HUES6 (cell line): ENCODE measurements at regions not wholly inside any gene's neighbourhood (a gene's known extent, or its start where the extent isn't known, plus 50 kb on each side); places are given as distances from the start of the nearest gene placed in this dataset.
A peak's percentile ranks its signal among the peaks of the same experiment; 100 is the strongest.
"Not testable (repeated sequence)": the region's sequence is repeated elsewhere in the genome, so short reads cannot be mapped to it uniquely, and the experiment has no call there.

Experiments
- H3K27ac ChIP-seq: 2 replicates; pipeline ENCODE4 v1.7.0; 2013; ENCODE audit warnings: low read depth, mild to moderate bottlenecking, low read length, inconsistent platforms
- H3K27me3 ChIP-seq: 2 replicates; pipeline ENCODE4 v1.6.1; 2013; ENCODE audit warnings: low read length; ENCODE audit not compliant: control insufficient read depth, insufficient read depth
- H3K36me3 ChIP-seq: 2 replicates; pipeline ENCODE4 v1.6.1; 2013; ENCODE audit warnings: low read length; ENCODE audit not compliant: control insufficient read depth, insufficient read depth
- H3K4me1 ChIP-seq: 2 replicates; pipeline ENCODE4 v1.6.1; 2013; ENCODE audit warnings: low read length; ENCODE audit not compliant: control insufficient read depth, insufficient read depth
- H3K4me3 ChIP-seq: 2 replicates; pipeline ENCODE4 v1.5.1; 2013; ENCODE audit warnings: low read depth, low read length
- H3K9ac ChIP-seq: one replicate; pipeline ENCODE4 v1.6.1; 2013; ENCODE audit warnings: mild to moderate bottlenecking, low read length
- H3K9me3 ChIP-seq: 2 replicates; pipeline ENCODE4 v1.6.1; 2013; ENCODE audit warnings: low read depth, low read length; ENCODE audit not compliant: control insufficient read depth, insufficient read depth

DNA sequence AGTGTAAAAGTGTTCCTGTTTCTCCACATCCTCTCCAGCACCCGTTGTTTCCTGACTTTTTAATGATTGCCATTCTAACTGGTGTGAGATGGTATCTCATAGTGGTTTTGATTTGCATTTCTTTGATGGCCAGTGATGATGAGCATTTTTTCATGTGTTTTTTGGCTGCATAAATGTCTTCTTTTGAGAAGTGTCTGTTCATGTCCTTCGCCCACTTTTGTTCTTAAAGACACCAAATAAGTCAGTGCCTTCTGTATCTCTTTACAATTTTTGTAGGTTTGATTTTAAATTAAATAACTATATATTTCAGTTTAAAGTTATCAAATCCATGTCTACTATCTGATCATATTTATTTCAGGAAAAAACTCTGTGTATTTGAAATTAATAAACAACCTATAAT lies 202.4 kb upstream of the ZNF322 start:
- not testable (repeated sequence) for H3K36me3 ChIP-seq, H3K9me3 ChIP-seq, H3K4me1 ChIP-seq, H3K9ac ChIP-seq, H3K4me3 ChIP-seq, H3K27ac ChIP-seq, H3K27me3 ChIP-seq

DNA sequence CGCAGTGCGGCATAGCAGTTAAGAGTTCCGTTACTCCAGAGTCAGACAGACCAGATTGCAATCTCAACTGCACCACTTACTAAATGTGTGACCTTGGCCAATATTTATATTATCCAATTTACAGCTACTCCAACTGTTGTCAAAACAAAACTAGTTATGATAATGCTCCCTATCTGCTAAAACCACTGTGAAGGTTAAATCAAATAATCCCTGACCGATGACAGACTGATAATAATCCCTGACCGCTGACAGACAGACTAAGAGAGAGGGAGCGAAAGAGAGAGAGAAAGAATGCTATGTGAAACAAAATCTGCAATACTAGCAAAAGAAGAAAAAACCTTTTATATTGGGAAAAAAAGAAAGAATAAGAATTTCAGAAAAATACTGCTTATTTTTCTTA lies 204.1 kb upstream of the ZNF322 start:
- H3K4me1 ChIP-seq, H3K9me3 ChIP-seq, H3K9ac ChIP-seq, H3K27ac ChIP-seq, H3K4me3 ChIP-seq, H3K27me3 ChIP-seq, H3K36me3 ChIP-seq: not testable (repeated sequence)

DNA sequence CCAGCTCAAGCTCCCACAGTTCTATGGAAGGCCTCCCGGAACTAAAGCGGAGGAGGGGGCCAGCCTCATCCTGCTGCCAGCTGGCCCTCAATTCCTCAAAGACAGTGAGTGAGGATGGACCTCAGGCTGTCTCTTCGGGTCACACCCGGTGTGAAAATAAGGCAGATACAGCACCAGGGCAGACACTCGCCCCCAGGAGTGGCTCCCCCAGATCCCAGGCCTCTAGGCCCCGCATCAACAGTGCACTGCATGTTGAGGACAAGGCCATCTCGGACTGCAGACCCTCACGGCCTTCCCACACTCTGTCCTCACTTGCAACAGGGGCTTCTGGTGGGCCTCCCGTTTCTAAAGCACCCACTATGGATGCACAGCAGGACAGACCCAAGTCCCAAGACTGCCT lies 239.2 kb upstream of the ZNF322 start:
- not testable (repeated sequence) for H3K27me3 ChIP-seq, H3K4me3 ChIP-seq, H3K36me3 ChIP-seq, H3K27ac ChIP-seq, H3K4me1 ChIP-seq, H3K9ac ChIP-seq, H3K9me3 ChIP-seq

DNA sequence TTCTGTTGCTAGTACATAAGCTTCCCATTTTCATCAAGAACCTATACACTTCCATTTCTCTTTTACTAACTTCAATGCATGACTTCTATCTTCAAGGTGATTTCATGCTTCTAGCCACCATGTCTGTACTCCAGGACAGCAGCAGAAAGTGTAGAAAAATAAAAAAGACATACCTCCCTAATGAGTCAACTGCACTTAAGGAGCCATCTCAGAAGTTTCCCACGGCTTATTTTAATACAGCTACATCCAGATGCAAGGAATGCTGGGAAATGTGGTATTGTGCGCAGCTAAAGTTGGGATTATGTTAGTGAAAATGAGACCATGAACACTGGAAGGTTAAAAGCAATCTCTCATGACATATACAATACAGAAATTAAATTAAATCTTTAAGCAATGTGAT lies 264.7 kb upstream of the ZNF322 start:
- not testable (repeated sequence) for H3K27ac ChIP-seq, H3K4me3 ChIP-seq

DNA sequence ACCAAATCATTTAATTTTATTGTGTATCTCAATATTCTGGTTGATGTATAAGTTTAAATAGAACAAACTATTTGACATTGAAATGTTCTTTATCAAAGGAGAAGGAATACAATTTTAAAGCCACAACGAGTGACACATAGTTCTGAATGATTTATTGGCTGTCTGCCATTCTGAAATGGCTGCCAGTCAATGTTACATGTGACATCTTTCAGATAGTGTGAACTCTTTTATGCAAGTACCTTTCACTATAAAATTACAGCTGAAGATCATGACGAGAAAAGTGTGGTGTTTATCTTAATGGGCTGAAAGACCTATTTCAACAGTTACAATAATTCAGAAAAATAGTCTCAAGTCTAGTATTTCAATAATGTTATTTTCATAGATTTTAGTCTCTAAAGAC lies 268.6 kb upstream of the ZNF322 start:
- H3K36me3 ChIP-seq, H3K9ac ChIP-seq, H3K4me3 ChIP-seq, H3K9me3 ChIP-seq, H3K4me1 ChIP-seq, H3K27ac ChIP-seq, H3K27me3 ChIP-seq: not testable (repeated sequence)

More for the DNA sequence above, 264.7 kb upstream of the ZNF322 start:
- H3K9ac ChIP-seq, H3K27me3 ChIP-seq, H3K9me3 ChIP-seq, H3K36me3 ChIP-seq, H3K4me1 ChIP-seq: not testable (repeated sequence)

DNA sequence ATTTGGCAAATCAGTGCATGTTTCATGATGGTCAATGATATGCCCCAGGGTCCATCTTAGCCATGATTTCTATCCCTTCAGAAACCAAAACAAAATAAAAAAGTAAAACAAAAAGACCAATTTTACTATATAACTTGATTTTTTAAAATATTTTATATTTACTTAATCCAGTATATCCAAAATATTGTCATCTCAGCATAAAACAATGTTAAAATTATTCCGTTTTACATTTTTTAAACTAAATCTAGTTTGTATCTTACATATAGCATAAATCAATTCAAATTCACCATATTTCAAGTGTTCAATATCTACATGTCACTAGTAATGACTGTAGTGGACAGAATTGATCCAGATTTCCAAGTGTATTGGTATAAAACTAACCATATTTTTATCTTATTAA lies 277.7 kb upstream of the ZNF322 start:
- H3K4me3 ChIP-seq, H3K27ac ChIP-seq: not testable (repeated sequence)

DNA sequence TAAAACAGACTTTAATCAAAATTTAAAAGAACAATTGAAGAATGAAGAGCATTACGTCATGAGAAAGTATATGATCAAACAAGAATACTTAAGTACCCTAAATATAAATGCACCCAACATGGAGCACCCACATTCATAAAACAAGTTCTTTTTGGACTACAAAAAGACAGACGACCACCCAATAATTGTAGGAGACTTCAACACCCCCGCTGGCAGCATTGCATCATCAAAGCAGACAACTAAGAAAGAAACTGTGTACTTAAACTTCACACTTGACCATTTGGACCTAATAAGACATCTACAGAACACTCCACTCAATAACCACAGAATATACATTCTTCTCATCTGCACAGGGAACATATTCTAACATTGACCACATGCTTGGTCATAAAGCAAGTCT lies 291.7 kb upstream of the ZNF322 start:
- not testable (repeated sequence) for H3K4me1 ChIP-seq, H3K4me3 ChIP-seq, H3K9ac ChIP-seq, H3K27ac ChIP-seq, H3K9me3 ChIP-seq, H3K27me3 ChIP-seq, H3K36me3 ChIP-seq

More for the DNA sequence above, 277.7 kb upstream of the ZNF322 start:
- H3K4me1 ChIP-seq, H3K36me3 ChIP-seq, H3K9ac ChIP-seq, H3K27me3 ChIP-seq, H3K9me3 ChIP-seq: not testable (repeated sequence)

DNA sequence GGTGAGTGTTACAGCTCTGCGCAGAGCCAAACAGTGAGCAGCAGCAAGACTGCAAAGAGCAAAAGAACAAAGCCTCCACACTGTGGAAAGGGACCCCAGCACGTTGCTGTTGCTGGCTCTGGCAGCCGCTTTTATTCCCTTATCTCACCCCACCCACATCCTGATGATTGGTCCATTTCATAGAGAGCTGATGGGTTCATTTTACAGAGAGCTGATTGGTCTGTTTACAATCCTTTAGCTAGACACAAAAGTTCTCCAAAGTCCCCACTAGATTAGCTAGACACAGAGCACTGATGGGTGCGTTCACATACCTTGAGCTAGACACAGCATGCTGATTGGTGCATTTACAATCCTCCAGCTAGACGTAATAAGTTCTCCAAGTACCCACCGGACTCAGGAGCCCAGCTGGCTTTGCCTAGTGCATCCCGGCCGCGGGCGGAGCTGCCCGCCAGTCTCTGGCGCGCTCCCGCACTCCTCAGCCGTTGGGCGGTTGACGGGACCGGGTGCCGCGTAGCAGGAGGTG lies 291.4 kb upstream of the PRSS16 start:
- H3K9me3 ChIP-seq, H3K36me3 ChIP-seq, H3K4me1 ChIP-seq, H3K27me3 ChIP-seq, H3K27ac ChIP-seq: not testable (repeated sequence)
- H3K9ac ChIP-seq, result peak overlapping the region; percentile 77
- peak overlapping the region; percentile 73 for H3K4me3 ChIP-seq

DNA sequence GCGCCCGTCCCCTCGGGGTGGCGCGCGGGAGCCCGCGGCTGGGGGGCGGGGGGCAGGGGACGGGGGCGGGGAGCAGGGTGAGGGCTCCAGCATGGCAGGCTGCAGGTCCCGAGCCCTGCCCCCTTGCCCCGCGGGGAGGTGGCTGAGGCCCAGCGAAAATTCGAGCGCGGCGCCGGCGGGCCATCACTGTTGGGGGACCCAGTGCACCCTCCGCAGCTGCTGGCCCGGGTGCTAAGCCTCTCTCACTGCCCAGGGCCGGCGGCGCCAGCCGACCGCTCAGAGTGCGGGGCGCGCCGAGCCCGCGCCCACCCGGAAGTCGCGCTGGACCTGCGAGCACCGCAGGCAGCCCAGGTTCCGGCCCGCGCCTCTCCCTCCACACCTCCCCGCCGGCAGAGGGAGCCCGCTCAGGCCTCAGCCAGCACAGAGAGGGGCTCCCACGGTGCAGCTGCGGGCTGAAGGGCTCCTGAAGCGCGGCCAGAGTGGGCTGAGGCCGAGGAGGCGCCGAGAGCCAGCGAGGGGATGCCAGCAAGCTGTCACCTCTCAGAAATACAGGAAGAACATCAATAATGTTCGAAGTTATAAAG lies 290.8 kb upstream of the PRSS16 start:
- H3K27ac ChIP-seq, H3K9me3 ChIP-seq: not testable (repeated sequence)

DNA sequence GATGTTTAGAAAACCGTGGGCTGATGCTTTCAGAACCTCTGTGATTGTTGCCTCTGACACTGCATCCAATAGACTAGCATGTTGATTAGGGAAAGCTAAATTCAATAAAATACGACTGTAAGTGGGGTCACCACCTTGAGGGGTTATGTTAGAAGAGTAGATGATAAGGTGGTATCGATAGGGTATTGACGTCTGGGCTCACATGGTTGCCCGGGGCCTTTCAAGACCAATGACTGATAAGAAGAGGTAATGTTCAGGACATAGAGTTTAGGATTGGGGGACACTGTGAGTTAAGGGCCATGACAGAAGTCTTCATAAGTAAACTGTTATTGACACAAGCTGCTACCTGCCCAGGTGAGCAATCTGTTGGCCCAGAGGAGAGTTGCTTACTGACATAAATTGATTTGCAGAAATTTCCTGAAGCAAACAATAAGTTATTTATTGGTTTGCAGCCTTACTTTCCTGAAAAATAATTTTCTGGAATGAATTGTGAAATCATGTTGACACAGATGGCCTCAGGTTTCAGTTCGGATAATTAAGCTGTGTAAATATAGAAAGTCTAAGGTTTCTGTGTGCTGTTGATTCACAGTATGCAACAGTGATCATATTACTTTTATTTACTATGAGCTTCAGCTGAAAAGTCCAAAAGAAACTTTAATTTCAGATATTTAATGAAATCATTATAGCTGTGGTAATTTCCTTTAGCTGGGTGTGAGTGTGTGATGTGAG lies 289.9 kb upstream of the PRSS16 start:
- peak overlapping the region; percentile 52 for H3K9ac ChIP-seq
- not testable (repeated sequence) for H3K4me1 ChIP-seq, H3K27me3 ChIP-seq, H3K36me3 ChIP-seq, H3K27ac ChIP-seq, H3K9me3 ChIP-seq
- H3K4me3 ChIP-seq, result peak overlapping the region; percentile 73

More for the DNA sequence above, 290.8 kb upstream of the PRSS16 start:
- H3K27me3 ChIP-seq, H3K4me1 ChIP-seq, H3K36me3 ChIP-seq: not testable (repeated sequence)
- peak overlapping the region; percentile 73 for H3K4me3 ChIP-seq
- H3K9ac ChIP-seq, result peak overlapping the region; percentile 77

DNA sequence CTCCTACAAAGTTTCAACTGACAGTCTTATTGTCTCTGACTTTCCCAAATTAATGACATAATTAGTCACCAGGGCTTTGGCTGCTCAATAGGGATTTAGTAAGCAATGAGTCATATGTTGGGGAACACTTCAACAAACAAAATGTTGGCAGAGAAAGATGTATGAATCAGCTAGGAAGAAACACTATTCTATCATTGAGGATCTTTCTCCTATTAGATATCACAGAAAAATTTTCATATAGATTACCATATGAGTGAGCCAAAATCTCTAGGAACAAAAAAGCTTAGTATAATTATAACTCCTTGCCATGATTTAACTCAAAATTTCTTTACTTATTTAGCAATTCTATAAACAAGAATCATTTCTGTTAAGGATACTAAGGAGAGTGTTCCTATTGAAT lies 286.3 kb upstream of the PRSS16 start:
- not testable (repeated sequence) for H3K9me3 ChIP-seq, H3K9ac ChIP-seq, H3K4me3 ChIP-seq, H3K27ac ChIP-seq, H3K27me3 ChIP-seq, H3K36me3 ChIP-seq, H3K4me1 ChIP-seq
